ENCODE measurements at regions not wholly inside any gene's neighbourhood (a gene's known extent, or its start where the extent isn't known, plus 50 kb on each side); places are given as distances from the start of the nearest gene placed in this dataset.
"Not testable (repeated sequence)": the region's sequence is repeated elsewhere in the genome, so short reads cannot be mapped to it uniquely, and the experiment has no call there.

- H3K9me3 Mint-ChIP-seq; H3K4me1 Mint-ChIP-seq; H3K27me3 Mint-ChIP-seq (ENCODE audit: low read depth); H3K27ac Mint-ChIP-seq; H3K36me3 Mint-ChIP-seq (ENCODE audit: low read depth); H3K4me3 Mint-ChIP-seq: not testable (repeated sequence)
These were observed 158.8 kb downstream of the SPATA31A6 start for GRCh38 chr9:42342297-42342696.

- H3K36me3 Mint-ChIP-seq (ENCODE audit: low read depth); H3K27ac Mint-ChIP-seq; H3K4me1 Mint-ChIP-seq; H3K4me3 Mint-ChIP-seq; H3K27me3 Mint-ChIP-seq (ENCODE audit: low read depth); H3K9me3 Mint-ChIP-seq: not testable (repeated sequence)
These were observed 161.0 kb downstream of the SPATA31A6 start for GRCh38 chr9:42344508-42344907.

DNA sequence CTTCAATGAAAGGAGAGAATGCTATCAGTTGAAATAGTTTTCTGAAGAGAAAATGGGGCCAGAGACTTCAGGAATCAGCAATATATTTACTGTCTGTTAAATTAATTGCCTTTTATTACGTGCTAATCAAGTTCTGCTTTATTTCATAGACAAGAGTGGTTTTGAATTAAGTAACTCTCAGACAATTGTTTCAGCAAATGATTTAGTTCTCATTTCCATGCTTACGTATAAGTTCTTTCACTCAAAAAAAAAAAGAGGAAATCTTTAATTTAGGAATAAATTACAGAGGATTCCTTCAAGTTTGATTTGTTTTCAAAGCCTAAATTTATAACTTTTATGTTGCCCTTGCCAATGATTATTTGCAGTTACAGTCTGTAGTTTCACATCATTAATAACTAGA lies 163.5 kb downstream of the SPATA31A6 start:
- not testable (repeated sequence) for H3K27me3 Mint-ChIP-seq (ENCODE audit: low read depth); H3K4me3 Mint-ChIP-seq; H3K9me3 Mint-ChIP-seq; H3K4me1 Mint-ChIP-seq; H3K36me3 Mint-ChIP-seq (ENCODE audit: low read depth); H3K27ac Mint-ChIP-seq

DNA sequence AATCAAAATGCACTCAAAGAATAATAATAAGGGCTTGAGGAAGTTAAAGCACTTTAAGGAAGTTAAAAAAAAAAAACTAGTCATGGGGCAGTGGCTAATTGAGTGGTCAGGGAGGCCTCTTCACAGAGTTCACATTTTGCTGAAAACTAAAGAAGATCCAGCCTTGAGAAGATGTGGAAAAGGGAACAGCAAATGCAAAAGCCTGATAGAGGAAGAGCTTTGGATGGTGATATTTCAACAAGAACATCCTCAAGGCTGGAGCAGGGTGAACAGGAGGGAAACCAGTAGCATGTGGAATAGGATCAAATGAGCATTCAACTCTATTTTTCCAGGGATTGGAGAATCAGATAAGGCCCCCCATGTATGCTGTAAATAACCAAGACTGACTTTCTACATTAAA lies 165.7 kb downstream of the SPATA31A6 start:
- H3K4me3 Mint-ChIP-seq; H3K36me3 Mint-ChIP-seq (ENCODE audit: low read depth); H3K4me1 Mint-ChIP-seq; H3K9me3 Mint-ChIP-seq; H3K27ac Mint-ChIP-seq; H3K27me3 Mint-ChIP-seq (ENCODE audit: low read depth): not testable (repeated sequence)

- not testable (repeated sequence) for H3K4me1 Mint-ChIP-seq; H3K27me3 Mint-ChIP-seq (ENCODE audit: low read depth); H3K4me3 Mint-ChIP-seq; H3K36me3 Mint-ChIP-seq (ENCODE audit: low read depth); H3K9me3 Mint-ChIP-seq; H3K27ac Mint-ChIP-seq
These were observed 167.0 kb downstream of the SPATA31A6 start for GRCh38 chr9:42350412-42350811.

DNA sequence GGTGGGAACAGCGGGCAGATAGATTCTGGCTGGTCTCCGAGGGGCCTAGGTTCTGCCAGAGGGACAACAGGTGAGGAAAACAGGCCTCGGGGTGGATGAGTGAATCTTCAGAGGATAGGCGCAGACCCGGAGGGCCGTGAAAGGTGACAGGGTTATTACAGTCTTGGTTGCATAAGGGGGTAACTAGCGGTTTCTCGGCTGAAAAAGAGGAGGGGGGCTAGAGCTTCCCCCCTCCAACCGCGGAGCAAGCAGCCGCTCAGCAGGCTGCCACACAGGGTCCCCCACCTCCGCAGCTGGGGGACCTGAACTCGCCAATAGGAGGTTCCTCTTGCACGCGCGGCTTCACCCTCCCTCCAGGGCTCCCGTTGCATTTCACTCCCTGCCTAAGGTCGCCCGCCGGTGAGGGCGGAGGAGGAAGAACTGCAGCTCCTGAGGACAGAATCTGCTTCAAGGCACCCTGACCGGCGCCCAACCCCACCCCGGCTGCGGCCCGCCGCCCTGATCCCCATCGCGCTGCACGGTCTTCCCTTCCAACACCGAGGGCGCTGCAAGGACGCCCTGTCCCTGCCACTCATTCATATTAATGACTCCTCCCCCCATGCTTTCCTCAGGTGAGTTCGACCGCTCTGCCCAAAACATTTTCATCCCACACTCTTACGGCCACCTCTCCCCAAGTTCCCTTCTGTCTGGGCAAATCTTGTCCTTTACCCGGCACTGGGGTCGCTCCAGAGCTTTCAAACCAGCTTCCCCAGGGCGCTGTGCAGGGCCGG lies 174.3 kb downstream of the SPATA31A6 start:
- not testable (repeated sequence) for H3K36me3 Mint-ChIP-seq (ENCODE audit: low read depth); H3K27ac Mint-ChIP-seq; H3K4me1 Mint-ChIP-seq; H3K9me3 Mint-ChIP-seq
- Mint-ChIP-seq H3K4me3 (peak overlapping the region; percentile 62 to 71 (median 65)), H3K27me3 (ENCODE audit: low read depth) (peaks cover 27% of the 10 kb centered on the region)

- peak overlapping the region in 2 of 3 experiments; percentile 7 to 71 for H3K4me3 Mint-ChIP-seq
- not testable (repeated sequence) for H3K27ac Mint-ChIP-seq; H3K4me1 Mint-ChIP-seq; H3K9me3 Mint-ChIP-seq; H3K36me3 Mint-ChIP-seq (ENCODE audit: low read depth)
- H3K27me3 Mint-ChIP-seq (ENCODE audit: low read depth) = peaks cover 27% of the 10 kb centered on the region
These were observed 175.3 kb downstream of the SPATA31A6 start for GRCh38 chr9:42358626-42359247.

GRCh38 chr9:42364410-42365243 lies 181.2 kb downstream of the SPATA31A6 start:
- H3K27me3 Mint-ChIP-seq (ENCODE audit: low read depth); H3K27ac Mint-ChIP-seq; H3K9me3 Mint-ChIP-seq; H3K36me3 Mint-ChIP-seq (ENCODE audit: low read depth); H3K4me3 Mint-ChIP-seq; H3K4me1 Mint-ChIP-seq: not testable (repeated sequence)

- H3K27me3 Mint-ChIP-seq (ENCODE audit: low read depth); H3K9me3 Mint-ChIP-seq; H3K4me3 Mint-ChIP-seq; H3K27ac Mint-ChIP-seq; H3K36me3 Mint-ChIP-seq (ENCODE audit: low read depth); H3K4me1 Mint-ChIP-seq: not testable (repeated sequence)
These were observed 181.9 kb downstream of the SPATA31A6 start for GRCh38 chr9:42365244-42365945.

DNA sequence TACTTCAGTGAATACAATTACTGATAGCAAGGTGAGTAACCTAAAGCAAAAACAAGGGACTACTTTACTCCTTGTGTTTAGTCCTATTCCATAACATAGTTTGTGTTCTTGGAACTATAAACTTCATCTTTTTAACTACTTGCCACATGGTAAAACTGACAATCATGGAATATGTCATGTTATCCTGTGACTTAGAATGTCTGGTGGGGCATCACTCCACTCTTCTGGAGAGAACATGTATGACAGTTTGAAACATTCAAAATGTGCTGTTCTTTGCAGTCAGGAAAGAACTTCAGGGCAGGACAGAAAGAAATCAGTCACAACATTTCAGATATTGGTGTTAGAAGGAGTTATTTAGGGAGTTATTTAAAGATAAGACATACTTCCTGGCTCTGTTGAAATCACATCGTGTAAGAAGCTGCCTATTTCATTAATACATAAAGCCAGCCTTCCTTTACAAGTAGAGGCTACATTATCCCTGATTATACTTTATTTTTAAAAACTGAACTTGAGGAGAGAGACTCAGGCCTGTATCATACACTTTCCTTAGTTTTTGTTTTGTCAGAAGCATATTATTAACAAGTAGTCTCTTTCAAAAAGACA lies 184.9 kb downstream of the SPATA31A6 start:
- H3K4me1 Mint-ChIP-seq; H3K27ac Mint-ChIP-seq; H3K9me3 Mint-ChIP-seq; H3K27me3 Mint-ChIP-seq (ENCODE audit: low read depth); H3K4me3 Mint-ChIP-seq; H3K36me3 Mint-ChIP-seq (ENCODE audit: low read depth): not testable (repeated sequence)
- TF ChIP-seq, protein P1, sequence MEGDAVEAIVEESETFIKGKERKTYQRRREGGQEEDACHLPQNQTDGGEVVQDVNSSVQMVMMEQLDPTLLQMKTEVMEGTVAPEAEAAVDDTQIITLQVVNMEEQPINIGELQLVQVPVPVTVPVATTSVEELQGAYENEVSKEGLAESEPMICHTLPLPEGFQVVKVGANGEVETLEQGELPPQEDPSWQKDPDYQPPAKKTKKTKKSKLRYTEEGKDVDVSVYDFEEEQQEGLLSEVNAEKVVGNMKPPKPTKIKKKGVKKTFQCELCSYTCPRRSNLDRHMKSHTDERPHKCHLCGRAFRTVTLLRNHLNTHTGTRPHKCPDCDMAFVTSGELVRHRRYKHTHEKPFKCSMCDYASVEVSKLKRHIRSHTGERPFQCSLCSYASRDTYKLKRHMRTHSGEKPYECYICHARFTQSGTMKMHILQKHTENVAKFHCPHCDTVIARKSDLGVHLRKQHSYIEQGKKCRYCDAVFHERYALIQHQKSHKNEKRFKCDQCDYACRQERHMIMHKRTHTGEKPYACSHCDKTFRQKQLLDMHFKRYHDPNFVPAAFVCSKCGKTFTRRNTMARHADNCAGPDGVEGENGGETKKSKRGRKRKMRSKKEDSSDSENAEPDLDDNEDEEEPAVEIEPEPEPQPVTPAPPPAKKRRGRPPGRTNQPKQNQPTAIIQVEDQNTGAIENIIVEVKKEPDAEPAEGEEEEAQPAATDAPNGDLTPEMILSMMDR (IDR thresholded peaks at IDR 0.05; ENCODE audit: unreplicated experiment in 3 of 3) = peak in 1 of 3 experiments; percentile 24

- not testable (repeated sequence) for H3K4me1 Mint-ChIP-seq; H3K27ac Mint-ChIP-seq; H3K4me3 Mint-ChIP-seq; H3K27me3 Mint-ChIP-seq (ENCODE audit: low read depth); H3K9me3 Mint-ChIP-seq; H3K36me3 Mint-ChIP-seq (ENCODE audit: low read depth)
These were observed 186.7 kb downstream of the SPATA31A6 start for GRCh38 chr9:42370172-42370571.

DNA sequence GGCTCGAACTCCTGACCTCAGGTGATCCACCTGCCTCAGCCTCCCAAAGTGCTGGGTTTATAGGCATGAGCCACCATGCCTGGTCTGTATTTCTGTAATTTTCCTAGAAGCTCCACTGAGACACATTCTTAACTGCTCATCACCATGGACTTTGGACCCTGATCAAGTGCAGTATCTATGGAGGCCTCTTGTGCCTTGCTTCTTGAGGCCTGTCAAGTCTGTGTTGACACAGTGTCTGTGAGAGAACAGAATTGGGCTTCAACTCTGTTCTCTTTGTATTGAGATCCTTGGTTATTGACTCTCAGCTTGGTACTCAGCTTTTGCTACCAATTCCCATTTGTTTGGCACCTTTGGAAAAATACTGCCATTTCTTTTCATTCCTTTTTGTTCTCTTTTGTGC lies 188.0 kb downstream of the SPATA31A6 start:
- not testable (repeated sequence) for H3K27ac Mint-ChIP-seq; H3K4me3 Mint-ChIP-seq; H3K9me3 Mint-ChIP-seq; H3K36me3 Mint-ChIP-seq (ENCODE audit: low read depth); H3K27me3 Mint-ChIP-seq (ENCODE audit: low read depth); H3K4me1 Mint-ChIP-seq
